Caco-2 (cell line): ENCODE measurements at regions not wholly inside any gene's neighbourhood (a gene's known extent, or its start where the extent isn't known, plus 50 kb on each side); places are given as distances from the start of the nearest gene placed in this dataset.

Experiments
- BruUV-seq: library from RNA; stranded (reverse); fragments of 400-500 nt; replicated peaks from 2 replicates; lab custom pipeline; 2021; lab: Mats Ljungman, UMichigan
- CTCF ChIA-PET: fragments of 300-600 bp; sonication (Branson Sonifier 250); formaldehyde crosslinking; loops from one replicate; lab custom pipeline; 2022; ENCODE audit warnings: antibody characterized with exemption; lab: Charles Lee
- POLR2A ChIA-PET: fragments of 300-600 bp; sonication (Branson Sonifier 250); formaldehyde crosslinking; loops from one replicate; lab custom pipeline; 2022; ENCODE audit warnings: antibody characterized with exemption; lab: Charles Lee
- DNase-seq, 2 experiments: peaks; one replicate each; pipeline versions ENCODE4 v3.0.0 to v3.0.0-alpha.2; 2020 to 2022
- H3K27me3 ChIP-seq: replicated peaks from 2 replicates; pipeline ENCODE4 v1.6.0; 2011; ENCODE audit warnings: low read length; ENCODE audit not compliant: control insufficient read depth, insufficient read depth
- H3K36me3 ChIP-seq: 2 replicates; pipeline ENCODE4 v1.5.1; 2011; ENCODE audit warnings: low read length; ENCODE audit not compliant: control insufficient read depth, insufficient read depth
- H3K4me1 ChIP-seq: fragments of 250-450 bp; sonication (Bioruptor Pico); 2 replicates; pipeline ENCODE4 v1.5.1; 2020; ENCODE audit warnings: mild to moderate bottlenecking
- H3K4me3 ChIP-seq: 2 replicates; pipeline ENCODE4 v1.5.1; 2011; ENCODE audit warnings: low read depth, mild to moderate bottlenecking, control low read depth, low read length
- H3K9me3 ChIP-seq: fragments of 250-450 bp; sonication (Bioruptor Pico); 2 replicates; pipeline ENCODE4 v1.5.1; 2020; ENCODE audit warnings: mild to moderate bottlenecking, moderate library complexity
- H3K27ac Mint-ChIP-seq: one replicate; pipeline ENCODE4 v1.8.0; 2022; ENCODE audit warnings: mixed read lengths; ENCODE audit not compliant: unreplicated experiment
- H3K27me3 Mint-ChIP-seq: one replicate; pipeline ENCODE4 v1.8.0; 2022; ENCODE audit warnings: mixed read lengths; ENCODE audit not compliant: insufficient read depth, unreplicated experiment
- H3K36me3 Mint-ChIP-seq: one replicate; pipeline ENCODE4 v1.8.0; 2022; ENCODE audit warnings: mild to moderate bottlenecking, mixed read lengths; ENCODE audit not compliant: insufficient read depth, unreplicated experiment
- H3K4me1 Mint-ChIP-seq: one replicate; pipeline ENCODE4 v1.8.0; 2022; ENCODE audit warnings: low read depth, mixed read lengths; ENCODE audit not compliant: unreplicated experiment
- H3K4me3 Mint-ChIP-seq: one replicate; pipeline ENCODE4 v1.8.0; 2022; ENCODE audit warnings: mild to moderate bottlenecking, moderate library complexity, mixed read lengths; ENCODE audit not compliant: unreplicated experiment
- H3K9me3 Mint-ChIP-seq: one replicate; pipeline ENCODE4 v1.8.0; 2022; ENCODE audit warnings: mixed read lengths; ENCODE audit not compliant: unreplicated experiment
- intact Hi-C: fragments of 100-400 bp; cut with micrococcal nuclease; formaldehyde crosslinking; loops from one replicate; pipeline ENCODE4 v1.10.0; 2022; ENCODE audit not compliant: unreplicated experiment
- TF ChIP-seq, protein P1 (sequence below), 2 experiments: fragments of 200-600 bp in 1 of 2; IDR thresholded peaks; 1 replicate in 1 of 2; 2 replicates in 1 of 2; pipeline versions ENCODE4 v1.5.1 to v1.8.0; 2011 to 2022; ENCODE audit warnings: antibody characterized with exemption in 1 of 2, control low read depth in 1 of 2, inconsistent platforms in 1 of 2, low read depth in 1 of 2, low read length in 1 of 2, mild to moderate bottlenecking in 1 of 2, moderate library complexity in 1 of 2; ENCODE audit not compliant: insufficient read depth in 1 of 2, severe bottlenecking in 1 of 2, unreplicated experiment in 1 of 2

DNA sequence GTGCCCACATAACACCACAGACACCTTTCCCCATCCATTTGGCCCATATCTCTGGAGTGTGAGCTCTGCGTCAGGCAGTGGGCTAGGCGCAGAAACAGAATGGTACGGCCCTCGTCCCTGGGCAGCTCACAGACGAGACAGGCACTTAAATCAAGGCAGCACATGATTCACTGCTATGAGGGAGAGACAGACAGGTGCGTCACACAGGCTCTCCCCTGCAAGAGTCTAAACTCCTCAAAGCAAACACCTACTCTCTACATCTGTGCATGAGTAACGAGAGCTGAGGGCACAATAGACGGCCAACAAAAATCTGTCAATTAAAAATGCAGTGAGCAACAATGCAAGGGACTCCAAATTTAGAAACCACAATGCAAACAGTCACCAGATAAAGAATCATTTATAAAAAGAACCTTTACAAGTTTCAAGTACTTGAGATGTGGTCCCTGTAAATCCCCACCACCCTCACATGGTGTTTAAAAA, 348.9 kb downstream of the UQCRFS1 start:
- H3K9me3 Mint-ChIP-seq = no peaks in the 10 kb centered on the region
- H3K9me3 ChIP-seq = no peaks in the 10 kb centered on the region; the same call in 1 of the 2 replicates
- no peaks in the 10 kb centered on the region for H3K4me1 ChIP-seq
- no TSS peak for BruUV-seq
- H3K4me3 ChIP-seq = no peak overlapping the region
- no peaks in the 10 kb centered on the region for H3K4me1 Mint-ChIP-seq
- intact Hi-C loops = no loop called here
- H3K27me3 ChIP-seq = no peaks in the 10 kb centered on the region
- no peaks in the 10 kb centered on the region for H3K36me3 ChIP-seq
- no peak overlapping the region for H3K4me3 Mint-ChIP-seq
- ChIA-PET POLR2A (no interaction called here), CTCF (no interaction called here)
- peaks cover 6% of the 10 kb centered on the region for H3K27me3 Mint-ChIP-seq
- no peak overlapping the region for H3K27ac Mint-ChIP-seq
- TF ChIP-seq, protein P1, sequence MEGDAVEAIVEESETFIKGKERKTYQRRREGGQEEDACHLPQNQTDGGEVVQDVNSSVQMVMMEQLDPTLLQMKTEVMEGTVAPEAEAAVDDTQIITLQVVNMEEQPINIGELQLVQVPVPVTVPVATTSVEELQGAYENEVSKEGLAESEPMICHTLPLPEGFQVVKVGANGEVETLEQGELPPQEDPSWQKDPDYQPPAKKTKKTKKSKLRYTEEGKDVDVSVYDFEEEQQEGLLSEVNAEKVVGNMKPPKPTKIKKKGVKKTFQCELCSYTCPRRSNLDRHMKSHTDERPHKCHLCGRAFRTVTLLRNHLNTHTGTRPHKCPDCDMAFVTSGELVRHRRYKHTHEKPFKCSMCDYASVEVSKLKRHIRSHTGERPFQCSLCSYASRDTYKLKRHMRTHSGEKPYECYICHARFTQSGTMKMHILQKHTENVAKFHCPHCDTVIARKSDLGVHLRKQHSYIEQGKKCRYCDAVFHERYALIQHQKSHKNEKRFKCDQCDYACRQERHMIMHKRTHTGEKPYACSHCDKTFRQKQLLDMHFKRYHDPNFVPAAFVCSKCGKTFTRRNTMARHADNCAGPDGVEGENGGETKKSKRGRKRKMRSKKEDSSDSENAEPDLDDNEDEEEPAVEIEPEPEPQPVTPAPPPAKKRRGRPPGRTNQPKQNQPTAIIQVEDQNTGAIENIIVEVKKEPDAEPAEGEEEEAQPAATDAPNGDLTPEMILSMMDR (IDR thresholded peaks at IDR 0.05; ENCODE audit: insufficient read depth in 1 of 2, low read depth in 1 of 2, low read length in 1 of 2, severe bottlenecking in 1 of 2, unreplicated experiment in 1 of 2) = no peak
- no peaks in the 10 kb centered on the region for H3K36me3 Mint-ChIP-seq
- DNase-seq = no peak

DNA sequence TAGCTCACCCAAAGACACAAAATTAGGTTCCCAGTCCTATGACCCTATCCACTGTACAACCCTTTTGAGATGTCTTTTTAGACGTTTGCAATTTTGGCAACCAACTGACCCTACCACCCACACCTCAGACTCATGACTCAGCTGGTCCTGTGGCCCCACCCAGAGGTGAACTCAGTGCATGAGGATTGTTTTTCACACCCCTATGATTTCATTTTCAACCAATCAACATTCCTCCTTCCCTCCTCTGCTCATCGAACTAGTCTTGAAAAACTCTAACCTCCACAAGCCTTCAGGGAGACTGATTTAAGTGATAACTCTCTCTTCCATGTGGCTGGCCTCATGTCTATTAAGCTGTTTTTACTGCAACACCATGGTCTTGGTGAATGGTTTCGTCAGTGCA, 350.7 kb downstream of the UQCRFS1 start:
- no peaks in the 10 kb centered on the region for H3K9me3 ChIP-seq
- no peak for DNase-seq
- intact Hi-C loops = no loop called here
- BruUV-seq = no TSS peak
- no peaks in the 10 kb centered on the region for H3K27me3 ChIP-seq
- CTCF ChIA-PET = no interaction called here
- POLR2A ChIA-PET = no interaction called here
- no peaks in the 10 kb centered on the region for H3K4me1 ChIP-seq
- H3K27ac Mint-ChIP-seq = no peak overlapping the region
- no peaks in the 10 kb centered on the region for H3K4me1 Mint-ChIP-seq
- H3K4me3 Mint-ChIP-seq = no peak overlapping the region
- H3K36me3 ChIP-seq = no peaks in the 10 kb centered on the region
- H3K9me3 Mint-ChIP-seq = no peaks in the 10 kb centered on the region
- H3K36me3 Mint-ChIP-seq = no peaks in the 10 kb centered on the region
- peaks cover 3% of the 10 kb centered on the region for H3K27me3 Mint-ChIP-seq
- no peak overlapping the region for H3K4me3 ChIP-seq
- TF ChIP-seq, protein P1 (IDR thresholded peaks at IDR 0.05; ENCODE audit: insufficient read depth in 1 of 2, low read depth in 1 of 2, low read length in 1 of 2, severe bottlenecking in 1 of 2, unreplicated experiment in 1 of 2) = no peak

DNA sequence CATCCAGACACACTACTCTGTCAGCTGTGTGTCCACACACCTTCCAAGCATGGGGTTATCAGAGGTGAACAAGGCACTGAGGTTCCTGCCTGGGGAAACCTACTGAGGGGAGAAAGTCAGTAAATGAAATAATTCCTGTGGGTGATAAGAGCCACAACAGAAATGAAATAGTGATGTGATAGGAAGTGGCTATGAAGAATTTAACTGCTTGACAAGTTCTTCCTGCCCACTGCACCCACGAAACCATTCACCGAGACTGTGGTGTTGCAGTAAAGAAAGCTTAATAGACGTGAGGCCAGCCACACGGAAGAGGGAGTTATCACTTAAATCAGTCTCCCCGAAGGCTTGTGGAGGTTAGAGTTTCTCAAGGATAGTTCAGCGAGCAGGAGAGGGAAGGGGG, 353.1 kb downstream of the UQCRFS1 start:
- BruUV-seq = no TSS peak
- intact Hi-C loops = no loop called here

More for the DNA sequence above, 353.1 kb downstream of the UQCRFS1 start:
- Mint-ChIP-seq H3K27me3 (peaks cover 5% of the 10 kb centered on the region), H3K4me1 (no peaks in the 10 kb centered on the region), H3K4me3 (no peak overlapping the region), H3K9me3 (peaks cover 12% of the 10 kb centered on the region), H3K27ac (no peak overlapping the region), H3K36me3 (no peaks in the 10 kb centered on the region)
- TF ChIP-seq, protein P1 (IDR thresholded peaks at IDR 0.05; ENCODE audit: insufficient read depth in 1 of 2, low read depth in 1 of 2, low read length in 1 of 2, severe bottlenecking in 1 of 2, unreplicated experiment in 1 of 2) = no peak
- no peak for DNase-seq
- Histone ChIP-seq H3K36me3 (no peaks in the 10 kb centered on the region), H3K27me3 (no peaks in the 10 kb centered on the region), H3K4me1 (no peaks in the 10 kb centered on the region), H3K9me3 (no peaks in the 10 kb centered on the region), H3K4me3 (no peak overlapping the region)
- ChIA-PET CTCF (no interaction called here), POLR2A (no interaction called here)
